Stimulated activated naive CD4-positive, alpha-beta T cell treated with Interleukin-2 at 50 U/mL for 16 hours (primary cell): ENCODE measurements at regions not wholly inside any gene's neighbourhood (a gene's known extent, or its start where the extent isn't known, plus 50 kb on each side); places are given as distances from the start of the nearest gene placed in this dataset.
"Not testable (repeated sequence)": the region's sequence is repeated elsewhere in the genome, so short reads cannot be mapped to it uniquely, and the experiment has no call there.

Experiments used
- DNase-seq: peaks from one replicate; lab custom pipeline; 2025; lab: John Stamatoyannopoulos, UW

DNA sequence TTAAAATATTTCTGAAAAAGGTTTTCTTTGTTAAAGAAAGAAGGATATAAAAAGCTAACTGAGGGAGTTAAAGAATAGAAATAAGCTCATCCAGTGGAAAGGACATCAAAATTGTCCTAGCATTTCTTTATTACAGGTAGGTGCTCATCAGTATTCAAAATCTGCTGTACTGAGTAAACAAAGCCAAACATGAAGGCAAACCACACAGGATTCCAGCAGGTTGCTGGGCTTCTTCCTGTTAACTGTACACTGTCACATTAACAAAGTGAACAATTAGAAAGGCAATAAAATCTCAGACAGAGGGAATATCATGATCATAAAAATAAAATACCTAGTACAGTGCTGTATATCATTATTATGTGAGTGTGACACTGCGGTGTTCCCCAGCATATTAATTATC, 1541.0 kb downstream of the SLITRK5 start:
- no peak for DNase-seq

DNA sequence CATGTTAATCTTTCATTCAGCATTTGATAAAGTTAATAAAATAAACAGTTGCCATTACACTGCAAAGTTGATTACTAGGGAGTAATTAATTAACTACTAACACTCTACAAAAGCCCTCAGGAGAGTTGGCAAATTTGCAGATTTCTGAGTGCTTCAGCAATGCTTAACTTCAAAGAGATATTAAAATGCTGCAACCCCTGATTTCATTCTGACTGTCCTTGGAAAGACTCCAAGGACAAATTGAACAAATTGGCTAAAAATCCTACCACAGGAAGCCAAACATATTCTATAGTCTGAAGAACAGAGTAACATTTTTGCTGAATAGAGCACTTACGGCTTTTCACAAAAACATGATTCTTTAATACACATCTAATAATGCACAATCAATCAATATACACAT, 1543.0 kb downstream of the SLITRK5 start:
- no peak for DNase-seq

DNA sequence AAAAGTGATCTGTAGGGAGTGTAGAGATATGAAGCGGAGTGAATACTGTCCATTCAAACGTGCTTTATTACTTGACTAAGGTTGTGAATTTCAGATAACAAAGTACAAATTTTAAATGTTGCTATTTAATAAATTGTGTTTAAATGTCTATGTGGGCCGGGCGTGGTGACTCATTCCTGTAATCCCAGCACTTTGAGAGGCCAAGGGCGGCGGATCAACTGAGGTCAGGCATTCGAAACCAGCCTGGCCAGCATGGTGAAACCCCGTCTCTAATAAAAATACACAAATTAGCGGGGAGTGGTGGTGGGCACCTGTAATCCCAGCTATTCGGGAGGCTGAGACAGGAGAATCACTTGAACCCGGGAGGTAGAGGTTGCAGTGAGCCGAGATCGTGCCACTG, 1544.1 kb downstream of the SLITRK5 start:
- not testable (repeated sequence) for DNase-seq

DNA sequence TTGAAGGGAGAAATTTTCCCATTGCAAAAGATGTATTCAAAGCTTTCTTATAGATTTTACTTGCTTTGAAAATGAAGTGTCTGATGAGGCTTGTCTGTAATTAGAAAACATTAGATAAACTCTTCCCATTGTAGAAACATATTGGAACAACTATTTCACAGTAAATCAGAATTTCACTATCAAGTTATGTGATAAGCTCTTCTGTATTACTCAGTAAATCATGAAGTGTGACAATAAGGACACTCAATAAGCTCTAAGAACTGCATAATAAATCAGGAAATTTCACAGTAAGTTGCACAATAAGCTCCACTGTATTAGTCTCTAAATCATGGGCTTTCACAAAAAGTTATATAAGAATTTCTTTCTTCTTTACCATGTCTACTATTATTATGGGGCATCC, 1546.6 kb downstream of the SLITRK5 start:
- DNase-seq, result no peak

DNA sequence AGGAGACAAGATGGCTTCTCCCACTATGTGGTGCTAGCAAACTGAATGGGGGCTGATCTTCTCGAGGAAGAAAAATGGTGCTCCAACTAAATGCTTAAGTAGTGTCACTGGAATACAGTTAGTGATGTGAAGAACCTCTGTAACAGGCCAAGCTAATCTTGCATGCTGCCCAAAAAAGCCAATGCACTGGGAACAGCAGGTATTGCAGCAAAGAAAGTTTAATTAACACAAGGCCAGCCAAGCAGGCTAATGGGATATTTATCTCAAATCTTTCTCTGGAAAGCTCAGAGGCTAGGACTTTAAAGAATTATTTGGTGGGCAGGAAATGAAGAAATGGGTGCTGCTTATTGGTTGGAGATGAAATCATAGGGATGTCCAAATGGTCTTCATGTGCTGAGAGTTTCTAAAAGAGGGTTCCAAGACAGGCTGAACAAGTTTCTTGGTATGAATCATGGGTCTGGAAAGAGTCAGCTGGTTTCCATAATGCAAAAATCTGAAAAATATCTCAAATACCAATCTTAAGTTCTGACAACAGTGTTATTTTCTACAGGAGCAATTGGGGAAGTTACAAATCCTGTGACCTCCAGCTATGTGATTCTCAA, 1550.5 kb downstream of the SLITRK5 start:
- DNase-seq, result no peak

DNA sequence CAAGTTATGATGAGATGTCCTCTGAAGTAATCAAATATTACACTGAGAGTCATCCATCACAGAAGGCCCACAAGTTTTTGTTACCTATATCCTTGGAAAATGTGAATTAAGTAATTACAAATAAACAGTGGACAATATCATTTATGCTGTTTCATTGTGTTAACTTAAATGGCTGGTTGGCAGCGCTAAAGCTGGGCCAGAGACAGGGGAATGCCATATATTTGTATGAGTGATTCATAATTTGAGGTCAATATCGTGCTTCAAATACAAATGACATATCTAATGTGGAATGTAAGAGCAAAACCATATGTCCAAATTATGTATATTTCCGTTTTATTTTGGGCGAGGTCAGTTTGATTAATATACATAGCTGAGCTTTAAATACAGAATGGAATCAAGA, 1556.2 kb downstream of the SLITRK5 start:
- no peak for DNase-seq

DNA sequence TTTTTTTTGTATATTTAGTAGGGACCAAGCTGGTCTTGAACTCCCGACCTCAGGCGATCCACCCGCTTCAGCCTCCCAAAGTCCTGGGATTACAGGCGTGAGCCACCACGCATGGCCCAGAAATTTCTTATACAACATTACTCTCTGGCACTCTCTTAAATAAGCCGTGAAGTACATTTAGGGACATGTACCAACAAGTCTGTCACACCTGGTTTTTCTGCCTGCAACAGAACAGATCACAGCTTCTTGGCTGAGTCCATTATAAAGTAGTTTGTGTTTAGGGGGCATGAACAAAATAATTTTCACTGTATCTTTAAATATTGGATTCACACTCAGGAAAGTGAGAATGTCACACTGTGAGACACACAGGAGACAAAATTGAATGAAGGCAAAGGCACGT, 1567.3 kb downstream of the SLITRK5 start:
- no peak for DNase-seq

DNA sequence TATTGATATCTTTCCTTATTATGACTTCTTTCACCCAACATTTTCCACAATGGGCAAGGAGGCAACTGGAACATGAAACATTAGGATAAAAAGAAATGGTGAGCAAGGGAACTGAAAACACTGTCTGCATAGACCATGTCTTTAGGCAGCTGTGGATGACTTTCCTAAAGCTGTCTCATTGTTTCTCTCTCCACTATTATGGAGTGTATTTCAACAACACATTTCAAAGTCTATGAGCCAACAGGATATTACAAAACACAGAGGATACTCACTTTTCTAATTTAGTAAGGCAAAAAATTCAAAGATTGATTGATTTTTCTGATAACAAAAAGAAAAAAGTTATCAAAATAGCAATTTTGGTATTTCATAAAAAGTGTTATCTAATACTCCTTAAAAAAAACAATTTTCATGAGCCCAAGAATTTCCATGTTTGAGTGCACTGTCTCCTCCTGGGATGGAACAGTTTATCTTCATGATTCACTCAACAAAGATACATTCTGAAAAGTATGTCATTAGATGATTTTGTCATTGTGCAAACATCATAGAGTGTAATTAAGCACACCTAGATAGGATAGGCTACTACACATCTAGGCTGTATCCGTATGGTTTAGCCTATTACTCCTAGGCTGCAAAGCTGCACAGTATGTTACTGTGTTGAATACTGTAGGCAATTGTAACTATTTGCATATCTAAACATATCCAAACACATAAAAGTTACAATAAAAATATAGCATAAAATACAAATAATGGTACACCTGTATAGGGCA, 1568.4 kb downstream of the SLITRK5 start:
- DNase-seq, result no peak

DNA sequence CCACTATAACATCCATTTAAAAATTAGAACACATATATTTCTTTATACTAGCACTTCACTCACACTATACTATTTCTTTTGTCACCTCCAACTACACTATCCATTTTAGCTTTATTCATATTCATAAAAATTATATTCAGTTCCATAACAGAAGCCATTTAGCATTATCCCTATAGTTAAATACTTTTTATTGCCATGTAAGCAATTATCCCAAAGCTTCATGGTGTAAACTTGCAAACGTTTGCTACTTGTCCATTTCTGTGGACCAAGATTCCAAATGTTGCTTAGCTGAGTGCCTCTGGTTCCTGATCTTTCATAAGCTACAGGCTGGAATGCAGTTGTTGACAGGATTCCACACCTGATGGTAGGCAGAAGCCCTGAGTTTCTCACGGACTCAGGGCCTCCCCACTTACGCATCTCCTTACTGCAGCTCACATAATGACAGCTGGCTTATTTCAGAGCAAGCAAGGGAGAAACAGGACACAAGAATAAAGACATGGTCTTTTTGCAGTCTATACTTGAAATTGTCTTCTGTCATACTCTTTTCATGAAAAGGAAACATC, 1584.8 kb downstream of the SLITRK5 start:
- no peak for DNase-seq

DNA sequence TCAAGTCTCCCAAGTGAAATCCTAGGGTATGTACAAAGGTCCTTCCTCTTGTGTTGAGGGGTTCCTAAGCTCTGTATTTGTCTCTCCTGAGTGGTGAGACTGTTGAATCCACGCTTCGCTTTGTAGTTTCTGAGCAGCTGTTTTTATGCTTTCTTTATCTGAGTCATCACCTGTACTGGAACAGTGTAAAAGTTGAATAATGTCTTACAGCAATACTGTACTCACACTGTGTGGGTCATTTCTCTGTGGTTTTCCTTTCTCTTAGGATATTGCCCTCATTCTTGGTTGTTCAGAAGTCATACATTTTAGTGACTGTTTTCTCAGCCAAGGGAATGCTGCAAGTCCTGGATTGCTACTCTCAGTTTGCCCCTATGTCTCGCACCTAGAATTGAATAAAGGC, 1596.6 kb downstream of the SLITRK5 start:
- DNase-seq, result no peak

DNA sequence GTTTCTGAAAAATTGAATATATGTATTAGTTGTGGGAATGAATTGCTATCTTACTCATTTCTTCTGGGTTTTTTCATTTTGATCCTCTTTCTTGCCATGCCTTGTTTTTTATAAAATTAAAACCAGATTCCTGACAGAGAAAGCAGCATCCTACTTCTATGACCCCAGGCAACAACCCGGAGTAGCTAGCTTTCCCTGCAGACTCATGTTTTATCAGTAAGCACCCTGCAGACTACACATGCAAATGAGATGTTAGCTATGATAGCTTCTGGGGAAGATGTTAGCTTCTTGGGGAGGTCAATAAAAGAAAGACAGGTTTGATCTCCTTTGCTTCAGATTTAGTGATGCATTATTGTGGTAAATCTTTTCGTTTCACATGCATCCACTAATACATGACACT, 1598.6 kb downstream of the SLITRK5 start:
- no peak for DNase-seq

DNA sequence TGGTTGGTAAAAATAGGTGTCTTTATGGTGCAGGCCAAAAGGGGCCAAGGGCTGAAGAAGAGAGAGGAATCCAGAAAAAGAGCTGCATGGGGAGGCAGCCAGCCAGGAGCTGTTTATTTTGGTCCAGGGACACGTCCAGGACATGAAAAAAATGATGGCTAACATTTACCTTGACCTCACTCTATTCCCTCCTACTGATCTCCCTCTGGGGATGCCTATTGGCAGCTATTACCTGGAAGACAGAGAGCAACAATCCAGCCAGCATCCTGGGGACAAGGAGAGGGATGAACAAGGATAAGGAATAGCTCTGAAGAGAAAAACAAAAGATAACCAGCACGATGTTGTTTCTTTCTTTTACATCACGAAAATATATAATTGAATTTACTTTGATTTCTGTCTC, 1599.6 kb downstream of the SLITRK5 start:
- DNase-seq, result no peak

DNA sequence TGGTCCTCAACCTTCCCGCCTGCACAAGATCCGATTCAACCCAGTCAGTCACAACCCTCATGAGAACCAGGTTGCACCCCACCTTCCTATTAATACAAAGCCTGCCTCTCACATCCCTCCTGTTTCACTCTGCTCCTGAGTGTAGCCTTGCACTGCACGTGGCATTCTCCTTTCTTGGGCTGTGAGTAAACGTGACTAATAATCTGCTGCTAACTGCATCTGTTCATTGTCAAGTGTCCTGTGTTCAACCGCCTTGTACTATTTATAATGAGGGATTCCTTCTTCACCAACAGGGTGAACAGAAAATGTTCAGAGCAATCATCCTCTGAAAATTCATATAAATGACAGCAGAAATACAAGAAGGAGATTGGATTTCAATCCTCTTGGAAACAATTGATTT, 1608.2 kb downstream of the SLITRK5 start:
- DNase-seq, result no peak

DNA sequence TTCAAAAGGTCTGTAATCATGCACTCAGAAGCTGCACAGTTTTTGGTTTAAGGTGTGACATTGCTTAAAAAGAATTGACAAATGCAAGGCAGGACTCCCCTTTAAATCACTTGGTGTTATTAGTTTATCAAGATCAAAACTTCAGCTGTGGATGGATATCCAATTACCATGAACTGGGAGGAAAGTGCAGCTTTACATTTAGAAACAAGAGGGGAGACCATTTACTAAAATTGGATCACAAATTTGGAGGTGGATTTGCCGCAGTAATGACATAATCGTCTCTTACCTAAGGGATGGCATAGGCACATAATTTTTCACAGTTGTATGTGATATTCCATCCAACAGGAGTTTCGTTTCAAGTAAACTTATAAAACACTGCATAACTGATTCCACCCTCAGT, 1610.2 kb downstream of the SLITRK5 start:
- DNase-seq, result no peak

DNA sequence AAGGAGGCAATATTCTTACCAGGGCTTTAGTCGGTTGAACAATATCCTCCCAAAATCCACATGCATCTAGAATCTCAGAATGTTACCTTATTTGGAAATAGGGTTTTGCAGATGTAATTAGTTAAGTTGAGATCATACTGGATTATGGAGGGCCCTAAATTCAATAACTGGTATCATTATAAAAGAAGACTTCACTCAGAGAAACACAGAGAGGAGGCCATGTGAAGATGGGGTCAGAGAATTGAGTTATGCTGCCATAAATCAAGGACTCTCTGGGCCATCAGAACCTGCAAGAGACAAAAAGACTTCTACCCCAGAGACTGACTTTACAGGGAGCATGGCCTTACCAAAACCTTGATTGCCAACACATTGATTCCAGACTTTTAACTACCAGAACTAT, 1611.1 kb downstream of the SLITRK5 start:
- DNase-seq, result no peak

DNA sequence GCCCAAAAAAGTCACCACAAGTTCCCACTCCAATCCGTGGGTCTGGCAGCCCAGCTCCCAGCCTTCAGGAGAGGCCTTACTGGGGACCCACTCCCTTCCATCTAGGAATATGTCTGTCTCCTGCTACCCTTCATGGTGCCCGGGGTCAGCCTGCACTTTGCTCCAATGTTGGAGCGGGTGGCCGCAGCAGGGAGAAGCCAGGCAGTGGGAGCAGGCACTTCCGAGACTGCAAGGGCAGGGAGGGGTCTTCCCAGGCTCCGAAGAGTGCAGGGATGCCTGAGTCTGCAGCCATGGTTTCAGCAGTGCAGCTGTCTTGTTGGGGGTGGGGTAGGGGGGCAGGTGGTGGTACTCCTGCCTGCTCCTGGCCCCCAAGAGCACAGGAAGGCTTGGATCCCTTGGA, 1616.2 kb downstream of the SLITRK5 start:
- DNase-seq, result no peak

DNA sequence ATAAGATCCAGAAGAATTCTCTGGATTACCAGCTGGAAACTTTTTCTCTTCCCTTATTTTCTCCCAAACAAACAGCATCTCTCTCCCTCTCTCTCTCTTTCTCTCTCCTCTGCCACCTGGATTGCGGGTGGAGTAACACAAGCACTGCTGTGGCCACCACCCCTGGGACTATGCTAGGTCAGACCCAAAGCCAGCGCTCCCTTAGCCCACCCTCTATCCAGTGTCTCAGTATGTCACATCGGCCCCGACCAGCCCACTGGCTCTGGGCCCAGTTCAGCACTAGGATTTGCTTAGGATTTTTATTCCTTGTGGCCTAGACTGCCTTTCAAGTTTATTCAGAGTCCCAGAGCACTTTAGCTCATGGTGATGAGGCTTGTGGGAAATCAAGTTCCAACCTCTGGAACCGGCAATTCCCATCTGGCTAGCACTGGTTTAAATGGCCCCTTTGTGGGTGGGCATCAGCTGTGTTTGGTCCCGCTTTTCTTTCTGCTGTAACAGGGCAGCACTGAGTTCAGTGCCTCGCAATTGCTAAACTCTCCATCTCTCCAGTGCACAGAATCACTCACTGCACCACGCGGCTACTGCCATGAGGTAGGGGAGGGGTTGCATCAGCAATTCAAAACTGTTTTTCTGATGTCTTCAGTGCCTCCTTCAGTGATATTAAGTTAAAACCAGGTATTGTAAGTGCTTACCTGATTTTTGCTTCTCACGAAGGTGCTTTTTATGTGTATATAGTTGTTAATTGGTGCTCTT, 1623.1 kb downstream of the SLITRK5 start:
- no peak for DNase-seq

DNA sequence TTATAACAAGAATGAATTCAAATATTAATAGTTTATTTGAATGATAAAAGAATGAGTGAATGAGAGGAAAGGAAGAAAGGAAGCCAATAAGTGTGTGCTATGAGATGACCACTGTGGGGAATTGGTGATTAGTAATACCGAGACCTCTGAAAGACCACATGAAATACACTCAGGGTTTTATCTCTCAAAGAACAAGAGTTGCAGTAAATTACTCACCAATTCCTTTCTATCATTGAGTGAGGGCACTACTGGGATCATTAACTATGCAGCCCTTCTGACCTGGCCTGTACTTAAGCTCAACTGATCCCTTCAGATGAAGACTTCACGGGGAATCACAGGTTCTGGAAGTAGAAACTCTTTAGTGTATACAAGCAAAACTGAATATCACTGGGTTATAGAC, 1636.1 kb downstream of the SLITRK5 start:
- DNase-seq, result no peak

DNA sequence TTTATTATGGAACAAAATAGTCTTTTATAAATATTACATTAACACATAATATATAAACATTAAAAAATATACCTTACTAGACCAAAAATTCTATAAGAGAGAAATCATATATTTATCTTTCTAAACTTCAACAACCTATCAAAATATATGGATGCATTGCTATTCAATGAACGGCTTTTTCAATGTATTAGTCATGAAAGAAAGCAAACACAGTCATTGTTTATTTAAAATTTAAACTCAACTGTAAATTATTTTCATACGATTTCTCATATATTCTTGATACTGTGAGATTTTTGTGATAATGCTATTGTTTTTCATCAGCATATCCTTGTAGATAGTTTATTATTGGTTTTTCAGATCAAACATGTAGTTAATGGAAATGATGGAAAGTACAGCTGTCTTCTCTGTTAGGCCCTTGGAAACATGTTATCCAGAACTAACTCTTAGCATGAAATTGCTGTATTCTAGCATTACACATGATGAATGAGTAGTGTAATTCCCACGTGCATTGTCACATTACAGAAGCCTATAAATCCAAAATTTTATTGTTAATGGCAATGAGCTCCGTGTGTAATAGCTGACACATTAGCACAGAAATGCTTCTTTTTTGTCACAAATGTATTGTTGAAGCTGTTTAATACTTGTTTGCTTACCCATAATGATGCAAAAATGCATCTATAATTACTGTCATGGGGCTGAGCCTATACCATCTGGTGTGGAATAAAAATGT, 1639.9 kb downstream of the SLITRK5 start:
- no peak for DNase-seq

DNA sequence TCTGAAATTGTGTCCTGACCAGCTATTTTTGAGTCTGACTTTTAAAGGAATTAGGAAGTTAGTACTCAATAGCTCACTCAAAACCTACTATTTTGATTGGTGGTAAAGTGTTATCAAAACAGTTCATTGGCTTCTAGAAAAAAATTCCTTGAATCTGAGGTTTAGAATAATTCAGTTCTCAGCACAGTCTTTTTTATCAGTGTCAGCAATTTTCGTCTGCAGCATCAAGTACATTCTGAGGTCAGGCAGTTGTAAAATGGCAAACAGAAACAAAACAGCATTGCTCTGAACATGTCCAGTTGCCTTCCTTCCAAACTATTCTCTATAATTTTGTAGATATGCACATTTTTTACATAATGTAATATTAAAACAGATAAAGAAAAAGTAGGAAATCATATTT, 1644.1 kb downstream of the SLITRK5 start:
- no peak for DNase-seq

DNA sequence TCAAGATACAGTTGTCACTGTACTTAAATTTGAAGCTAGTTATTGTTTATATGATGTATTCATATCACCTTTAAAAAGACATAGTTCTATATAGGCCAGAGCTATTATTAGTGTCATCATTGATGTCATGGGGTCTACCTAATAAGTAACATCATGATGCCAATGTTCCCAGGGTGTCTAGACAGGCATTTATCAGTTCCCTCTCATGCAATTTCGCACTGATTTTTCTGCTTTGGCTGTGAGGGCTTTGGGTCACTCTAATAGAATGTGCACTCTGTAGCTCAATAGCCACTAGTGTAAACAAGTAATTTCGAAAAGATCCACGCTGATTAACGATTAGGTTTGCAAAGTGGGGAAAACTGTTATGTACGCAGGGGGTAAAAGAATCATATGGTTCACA, 1651.3 kb downstream of the SLITRK5 start:
- no peak for DNase-seq

DNA sequence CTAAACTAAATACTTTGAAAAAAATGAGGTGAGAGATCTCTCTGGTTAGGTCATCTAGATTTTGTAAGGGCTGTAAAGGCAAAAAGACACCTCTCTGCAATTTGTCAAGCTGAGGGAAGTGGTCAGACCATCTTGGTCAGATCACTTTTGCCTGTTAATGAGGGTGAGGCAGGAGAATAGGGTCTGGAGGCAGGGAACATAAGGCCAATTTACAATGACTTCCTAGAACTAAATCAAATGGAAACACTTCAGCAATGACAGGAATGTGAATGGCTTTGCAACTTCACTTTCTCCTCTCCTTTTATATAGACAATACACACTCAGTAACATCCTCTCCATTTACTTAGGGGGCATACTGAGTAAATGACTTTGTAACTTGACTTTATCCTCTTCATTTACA, 1653.4 kb downstream of the SLITRK5 start:
- DNase-seq, result no peak
